GM23338 (cell line): ENCODE measurements at regions not wholly inside any gene's neighbourhood (a gene's known extent, or its start where the extent isn't known, plus 50 kb on each side); places are given as distances from the start of the nearest gene placed in this dataset.

Experiments
- ATAC-seq: fragments of 200-7000 bp; cut with Tn5 transposase; 3 replicates; pipeline ENCODE4 v1.9.1; 2020
- DNase-seq: peaks from one replicate; pipeline ENCODE4 v3.0.0-alpha.2; 2015; ENCODE audit warnings: low spot score
- H2AFZ ChIP-seq: fragments of 200-600 bp; sonication (generic); 2 replicates; pipeline ENCODE4 v1.8.0; 2016; ENCODE audit warnings: antibody characterized with exemption, mild to moderate bottlenecking, moderate library complexity
- H3F3A ChIP-seq: fragments of 200-600 bp; sonication (generic); replicated peaks from 2 replicates; pipeline ENCODE4 v1.8.0; 2017; ENCODE audit warnings: antibody characterized with exemption, mixed run types, low read depth
- H3K27ac ChIP-seq: fragments of 200-600 bp; sonication (generic); 2 replicates; pipeline ENCODE4 v1.6.1; 2016; ENCODE audit warnings: low read depth
- H3K27me3 ChIP-seq: fragments of 200-600 bp; sonication (generic); 2 replicates; pipeline ENCODE4 v1.8.0; 2016; ENCODE audit warnings: mild to moderate bottlenecking, mixed run types, moderate library complexity; ENCODE audit not compliant: insufficient read depth
- H3K36me3 ChIP-seq: fragments of 200-600 bp; sonication (generic); 2 replicates; pipeline ENCODE4 v1.8.0; 2016; ENCODE audit warnings: mild to moderate bottlenecking; ENCODE audit not compliant: insufficient read depth
- H3K4me1 ChIP-seq: fragments of 200-600 bp; sonication (generic); 2 replicates; pipeline ENCODE4 v1.8.0; 2016; ENCODE audit warnings: mild to moderate bottlenecking, moderate library complexity; ENCODE audit not compliant: insufficient read depth
- H3K4me2 ChIP-seq: fragments of 200-600 bp; sonication (generic); 2 replicates; pipeline ENCODE4 v1.7.1; 2017; ENCODE audit warnings: mixed run types
- H3K4me3 ChIP-seq: fragments of 200-600 bp; sonication (generic); 2 replicates; pipeline ENCODE4 v1.6.1; 2016; ENCODE audit warnings: mixed run types
- H3K79me2 ChIP-seq: fragments of 200-600 bp; sonication (generic); replicated peaks from 2 replicates; pipeline ENCODE4 v1.8.0; 2017; ENCODE audit warnings: mild to moderate bottlenecking; ENCODE audit not compliant: insufficient read depth
- H3K9me2 ChIP-seq: fragments of 200-600 bp; sonication (generic); 2 replicates; pipeline ENCODE4 v1.8.0; 2017; ENCODE audit not compliant: insufficient read depth
- H4K20me1 ChIP-seq: fragments of 200-600 bp; sonication (generic); replicated peaks from 2 replicates; pipeline ENCODE4 v1.8.0; 2017; ENCODE audit warnings: mild to moderate bottlenecking; ENCODE audit not compliant: insufficient read depth
- H3K27ac Mint-ChIP-seq: 2 replicates; pipeline ENCODE4 v1.8.0; 2020; ENCODE audit warnings: inconsistent platforms, mild to moderate bottlenecking, moderate library complexity, mixed read lengths
- H3K27me3 Mint-ChIP-seq: 3 replicates; pipeline ENCODE4 v1.8.0; 2022; ENCODE audit warnings: low read depth, mild to moderate bottlenecking, moderate library complexity, mixed read lengths, inconsistent platforms; ENCODE audit not compliant: insufficient read depth, poor library complexity
- H3K36me3 Mint-ChIP-seq: 3 replicates; pipeline ENCODE4 v1.8.0; 2021; ENCODE audit warnings: low read depth, mild to moderate bottlenecking, inconsistent platforms, moderate library complexity, mixed read lengths
- H3K4me1 Mint-ChIP-seq: 3 replicates; pipeline ENCODE4 v1.8.0; 2020; ENCODE audit warnings: mild to moderate bottlenecking, inconsistent platforms, mixed read lengths
- H3K4me3 Mint-ChIP-seq: 3 replicates; pipeline ENCODE4 v1.8.0; 2021; ENCODE audit warnings: moderate library complexity, mild to moderate bottlenecking, inconsistent platforms, mixed read lengths
- H3K9me3 Mint-ChIP-seq: 3 replicates; pipeline ENCODE4 v1.8.0; 2020; ENCODE audit warnings: moderate library complexity, mild to moderate bottlenecking, inconsistent platforms, mixed read lengths
- CTCF ChIP-seq, 2 experiments: fragments of 200-600 bp in 1 of 2; sonication (generic) in 1 of 2; conservative IDR thresholded peaks; 2 replicates each; pipeline versions ENCODE4 v1.5.1 to v1.6.1; 2016 to 2017; ENCODE audit warnings: antibody characterized with exemption in 2 of 2, low read depth in 2 of 2, mild to moderate bottlenecking in 2 of 2, moderate library complexity in 1 of 2
- ETS1 ChIP-seq: IDR thresholded peaks from 2 replicates; pipeline ENCODE4 v1.6.1; 2016; ENCODE audit warnings: antibody characterized with exemption
- EZH2 ChIP-seq: fragments of 200-600 bp; sonication (generic); IDR thresholded peaks from one replicate; pipeline ENCODE4 v1.8.0; 2017; ENCODE audit warnings: antibody characterized with exemption, mild to moderate bottlenecking, low read depth; ENCODE audit not compliant: unreplicated experiment
- EZH2phosphoT487 ChIP-seq: fragments of 200-600 bp; sonication (generic); IDR thresholded peaks from one replicate; pipeline ENCODE4 v1.8.1; 2018; ENCODE audit warnings: antibody characterized with exemption; ENCODE audit not compliant: unreplicated experiment
- JUNB ChIP-seq: IDR thresholded peaks from one replicate; pipeline ENCODE4 v1.6.1; 2016; ENCODE audit warnings: antibody characterized with exemption; ENCODE audit not compliant: unreplicated experiment
- NANOG ChIP-seq: IDR thresholded peaks from 2 replicates; pipeline ENCODE4 v1.6.1; 2016; ENCODE audit warnings: antibody characterized with exemption, borderline replicate concordance
- POLR2AphosphoS5 ChIP-seq: IDR thresholded peaks from 2 replicates; pipeline ENCODE4 v1.6.1; 2016; ENCODE audit warnings: antibody characterized with exemption, low read depth
- REST ChIP-seq: IDR thresholded peaks from one replicate; pipeline ENCODE4 v1.6.1; 2018; ENCODE audit warnings: antibody characterized with exemption; ENCODE audit not compliant: unreplicated experiment
- STAT1 ChIP-seq: IDR thresholded peaks from one replicate; pipeline ENCODE4 v1.6.1; 2016; ENCODE audit warnings: antibody characterized with exemption; ENCODE audit not compliant: unreplicated experiment
- ZNF114 ChIP-seq: fragments of 250-450 bp; sonication (Bioruptor Pico); IDR thresholded peaks from 2 replicates; pipeline ENCODE4 v1.5.0; 2020; ENCODE audit warnings: mild to moderate bottlenecking, moderate library complexity
- ZNF331 ChIP-seq: fragments of 250-450 bp; sonication (Bioruptor Pico); IDR thresholded peaks from 2 replicates; pipeline ENCODE4 v1.5.0; 2020; ENCODE audit warnings: low read depth, mild to moderate bottlenecking, moderate library complexity
- ZNF462 ChIP-seq: fragments of 250-450 bp; sonication (Bioruptor Pico); IDR thresholded peaks from 2 replicates; pipeline ENCODE4 v1.5.0; 2020; ENCODE audit warnings: mild to moderate bottlenecking, moderate library complexity

GRCh38 chr15:20643024-20643770 is 101.6 kb upstream of the GOLGA6L6 start:
- Histone ChIP-seq H3K9me2 (no peaks in the 10 kb centered on the region), H3K27ac (no peak overlapping the region), H3K4me1 (no peaks in the 10 kb centered on the region), H3K27me3 (no peaks in the 10 kb centered on the region), H3F3A (no peaks in the 10 kb centered on the region), H3K4me3 (peak overlapping the region; percentile 22; the same call in 1 of the 2 replicates), H2AFZ (no peak overlapping the region), H3K79me2 (no peaks in the 10 kb centered on the region), H3K4me2 (no peak overlapping the region), H3K36me3 (peaks cover 20% of the 10 kb centered on the region), H4K20me1 (no peaks in the 10 kb centered on the region)
- Mint-ChIP-seq H3K4me1 (no peaks in the 10 kb centered on the region), H3K36me3 (peaks cover 25% of the 10 kb centered on the region), H3K4me3 (no peak overlapping the region), H3K27me3 (peaks cover 2% of the 10 kb centered on the region), H3K9me3 (peaks cover 3% of the 10 kb centered on the region), H3K27ac (no peak overlapping the region)
- TF ChIP-seq NANOG (no peak), ZNF114 (CRISPR knock-in tag) (no peak), EZH2 (no peak), ZNF331 (CRISPR knock-in tag) (no peak), CTCF (conservative IDR thresholded peaks at IDR 0.05; ENCODE audit: low read depth in 2 of 2) (no peak), ZNF462 (CRISPR knock-in tag) (no peak), EZH2phosphoT487 (no peak), STAT1 (no peak), POLR2AphosphoS5 (no peak), JUNB (no peak), ETS1 (no peak), REST (no peak)
- DNase-seq (no peak), ATAC-seq (no peak)
